HAP-1 (cell line): ENCODE measurements at regions not wholly inside any gene's neighbourhood (a gene's known extent, or its start where the extent isn't known, plus 50 kb on each side); places are given as distances from the start of the nearest gene placed in this dataset.

Experiments used
- DNase-seq, 2 experiments: peaks; one replicate each; pipeline ENCODE4 v3.0.0-alpha.2; 2016 to 2020; ENCODE audit warnings: low spot score in 2 of 2
- H3K27me3 ChIP-seq: fragments of 250-450 bp; sonication (Bioruptor Pico); 2 replicates; pipeline ENCODE4 v1.5.1; 2020; ENCODE audit warnings: low read depth, mild to moderate bottlenecking, moderate library complexity
- H3K36me3 ChIP-seq: fragments of 250-450 bp; sonication (Bioruptor Pico); replicated peaks from 2 replicates; pipeline ENCODE4 v1.5.1; 2020; ENCODE audit warnings: mild to moderate bottlenecking
- H3K4me1 ChIP-seq: fragments of 250-450 bp; sonication (Bioruptor Pico); 2 replicates; pipeline ENCODE4 v1.5.1; 2020; ENCODE audit warnings: mild to moderate bottlenecking
- H3K4me3 ChIP-seq: fragments of 250-450 bp; sonication (Bioruptor Pico); 2 replicates; pipeline ENCODE4 v1.5.1; 2020; ENCODE audit warnings: mild to moderate bottlenecking, moderate library complexity
- H3K9me3 ChIP-seq: fragments of 250-450 bp; sonication (Bioruptor Pico); 2 replicates; pipeline ENCODE4 v1.5.1; 2020; ENCODE audit warnings: mild to moderate bottlenecking, moderate library complexity
- in situ Hi-C: fragments of 300-500 bp; cut with MboI; formaldehyde crosslinking; loops from 3 replicates; pipeline ENCODE4 v1.14.3; 2020; ENCODE audit warnings: low sequenced_read_pairs, inconsistent platforms, mixed read lengths

- in situ Hi-C loops, result no loop called here
- Histone ChIP-seq H3K4me1 (no peaks in the 10 kb centered on the region), H3K9me3 (no peaks in the 10 kb centered on the region), H3K4me3 (no peak overlapping the region), H3K27me3 (peaks cover 12% of the 10 kb centered on the region; the same call in 1 of the 2 replicates), H3K36me3 (no peaks in the 10 kb centered on the region)
- DNase-seq, result no peak
Measured at GRCh38 chr7:132654150-132654549, 77.9 kb upstream of the PLXNA4 start.

- no peak for DNase-seq
- no peak overlapping the region for H3K4me3 ChIP-seq
Measured at GRCh38 chr7:132653366-132653930, 77.2 kb upstream of the PLXNA4 start.

GRCh38 chr7:132652507-132652906 lies 76.2 kb upstream of the PLXNA4 start:
- DNase-seq, result no peak

More at GRCh38 chr7:132653366-132653930, 77.2 kb upstream of the PLXNA4 start:
- in situ Hi-C loops, result no loop called here
- no peaks in the 10 kb centered on the region for H3K9me3 ChIP-seq
- H3K4me1 ChIP-seq, result no peaks in the 10 kb centered on the region
- no peaks in the 10 kb centered on the region for H3K36me3 ChIP-seq
- H3K27me3 ChIP-seq, result peaks cover 12% of the 10 kb centered on the region; the same call in 1 of the 2 replicates

GRCh38 chr7:132650498-132650897 lies 74.2 kb upstream of the PLXNA4 start:
- Histone ChIP-seq H3K4me3 (no peak overlapping the region), H3K27me3 (peaks cover 6% of the 10 kb centered on the region; the same call in 1 of the 2 replicates), H3K4me1 (no peaks in the 10 kb centered on the region), H3K36me3 (no peaks in the 10 kb centered on the region), H3K9me3 (no peaks in the 10 kb centered on the region)
- in situ Hi-C loops, result no loop called here
- no peak for DNase-seq

More at GRCh38 chr7:132652507-132652906, 76.2 kb upstream of the PLXNA4 start:
- in situ Hi-C loops, result no loop called here
- Histone ChIP-seq H3K27me3 (peaks cover 12% of the 10 kb centered on the region; the same call in 1 of the 2 replicates), H3K36me3 (no peaks in the 10 kb centered on the region), H3K4me3 (no peak overlapping the region), H3K9me3 (no peaks in the 10 kb centered on the region), H3K4me1 (no peaks in the 10 kb centered on the region)

GRCh38 chr7:132647311-132647710 lies 71.0 kb upstream of the PLXNA4 start:
- in situ Hi-C loops, result no loop called here
- no peaks in the 10 kb centered on the region for H3K36me3 ChIP-seq
- H3K4me3 ChIP-seq, result no peak overlapping the region
- no peak for DNase-seq
- no peaks in the 10 kb centered on the region for H3K4me1 ChIP-seq
- no peaks in the 10 kb centered on the region for H3K9me3 ChIP-seq
- H3K27me3 ChIP-seq, result no peaks in the 10 kb centered on the region

GRCh38 chr7:132646052-132646451 lies 69.8 kb upstream of the PLXNA4 start:
- Histone ChIP-seq H3K4me3 (no peak overlapping the region), H3K9me3 (no peaks in the 10 kb centered on the region), H3K4me1 (no peaks in the 10 kb centered on the region), H3K27me3 (no peaks in the 10 kb centered on the region), H3K36me3 (no peaks in the 10 kb centered on the region)
- in situ Hi-C loops, result no loop called here
- DNase-seq, result no peak

- no peaks in the 10 kb centered on the region for H3K27me3 ChIP-seq
- no peaks in the 10 kb centered on the region for H3K4me1 ChIP-seq
- no peaks in the 10 kb centered on the region for H3K9me3 ChIP-seq
- no peaks in the 10 kb centered on the region for H3K36me3 ChIP-seq
- no peak for DNase-seq
- in situ Hi-C loops, result no loop called here
- no peak overlapping the region for H3K4me3 ChIP-seq
Measured at GRCh38 chr7:132643302-132643701, 67.0 kb upstream of the PLXNA4 start.

- Histone ChIP-seq H3K9me3 (no peaks in the 10 kb centered on the region), H3K36me3 (no peaks in the 10 kb centered on the region), H3K4me3 (no peak overlapping the region), H3K4me1 (no peaks in the 10 kb centered on the region), H3K27me3 (no peaks in the 10 kb centered on the region)
- in situ Hi-C loops, result no loop called here
- DNase-seq, result no peak
Measured at GRCh38 chr7:132641238-132641637, 65.0 kb upstream of the PLXNA4 start.

- no peak overlapping the region for H3K4me3 ChIP-seq
- in situ Hi-C loops, result no loop called here
Measured at GRCh38 chr7:132639983-132640382, 63.7 kb upstream of the PLXNA4 start.

GRCh38 chr7:132638000-132638399 lies 61.7 kb upstream of the PLXNA4 start:
- Histone ChIP-seq H3K36me3 (no peaks in the 10 kb centered on the region), H3K9me3 (no peaks in the 10 kb centered on the region), H3K27me3 (no peaks in the 10 kb centered on the region), H3K4me1 (no peaks in the 10 kb centered on the region), H3K4me3 (no peak overlapping the region)
- DNase-seq, result no peak
- in situ Hi-C loops, result no loop called here

More at GRCh38 chr7:132639983-132640382, 63.7 kb upstream of the PLXNA4 start:
- no peaks in the 10 kb centered on the region for H3K36me3 ChIP-seq
- DNase-seq, result no peak
- no peaks in the 10 kb centered on the region for H3K4me1 ChIP-seq
- no peaks in the 10 kb centered on the region for H3K9me3 ChIP-seq
- no peaks in the 10 kb centered on the region for H3K27me3 ChIP-seq

- Histone ChIP-seq H3K4me1 (no peaks in the 10 kb centered on the region), H3K27me3 (no peaks in the 10 kb centered on the region), H3K4me3 (no peak overlapping the region), H3K9me3 (no peaks in the 10 kb centered on the region), H3K36me3 (no peaks in the 10 kb centered on the region)
- in situ Hi-C loops, result no loop called here
- no peak for DNase-seq
Measured at GRCh38 chr7:132636581-132636980, 60.3 kb upstream of the PLXNA4 start.

GRCh38 chr7:132635127-132635526 lies 58.9 kb upstream of the PLXNA4 start:
- no peaks in the 10 kb centered on the region for H3K9me3 ChIP-seq
- H3K27me3 ChIP-seq, result no peaks in the 10 kb centered on the region
- no peaks in the 10 kb centered on the region for H3K4me1 ChIP-seq
- DNase-seq, result no peak
- in situ Hi-C loops, result no loop called here
- H3K4me3 ChIP-seq, result no peak overlapping the region
- no peaks in the 10 kb centered on the region for H3K36me3 ChIP-seq

- Histone ChIP-seq H3K27me3 (no peaks in the 10 kb centered on the region), H3K9me3 (no peaks in the 10 kb centered on the region), H3K36me3 (no peaks in the 10 kb centered on the region), H3K4me3 (no peak overlapping the region), H3K4me1 (no peaks in the 10 kb centered on the region)
- no peak for DNase-seq
- in situ Hi-C loops, result no loop called here
Measured at GRCh38 chr7:132630834-132631233, 54.6 kb upstream of the PLXNA4 start.
